HepG2 (cell line): ENCODE measurements at regions not wholly inside any gene's neighbourhood (a gene's known extent, or its start where the extent isn't known, plus 50 kb on each side); places are given as distances from the start of the nearest gene placed in this dataset.

Experiments
- JDP2 ChIP-seq: sonication (generic); formaldehyde crosslinking; IDR thresholded peaks from 2 replicates; pipeline ENCODE4 v1.8.1; 2022; ENCODE audit warnings: missing genetic modification reagents, borderline replicate concordance
- SP2 ChIP-seq: sonication (generic); formaldehyde crosslinking; IDR thresholded peaks from 2 replicates; pipeline ENCODE4 v1.5.1; 2020; ENCODE audit warnings: mild to moderate bottlenecking, missing genetic modification reagents

DNA sequence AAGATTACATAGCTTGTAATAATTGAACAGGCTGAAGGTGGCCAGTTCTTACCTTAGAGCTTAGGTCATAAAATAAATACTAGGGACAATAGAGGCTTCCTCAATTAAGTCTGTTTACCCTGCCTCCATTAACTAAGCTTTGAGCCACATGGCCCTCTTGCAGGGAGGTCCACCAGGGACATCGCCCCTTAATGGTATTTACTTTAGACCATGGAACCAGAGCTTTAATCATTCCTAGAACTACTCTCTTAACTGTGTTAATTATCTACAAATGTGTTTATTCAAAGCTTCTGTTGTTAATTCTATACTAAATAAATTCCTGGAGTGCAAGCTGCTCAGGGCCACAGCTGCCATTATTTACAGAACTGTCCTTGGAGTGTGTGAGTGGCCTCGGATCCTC lies 1402.2 kb downstream of the NLGN4Y start:
- no peak for TF ChIP-seq SP2 (CRISPR knock-in tag)
- no peak for TF ChIP-seq JDP2
